ENCODE measurements at regions not wholly inside any gene's neighbourhood (a gene's known extent, or its start where the extent isn't known, plus 50 kb on each side); places are given as distances from the start of the nearest gene placed in this dataset.

DNA sequence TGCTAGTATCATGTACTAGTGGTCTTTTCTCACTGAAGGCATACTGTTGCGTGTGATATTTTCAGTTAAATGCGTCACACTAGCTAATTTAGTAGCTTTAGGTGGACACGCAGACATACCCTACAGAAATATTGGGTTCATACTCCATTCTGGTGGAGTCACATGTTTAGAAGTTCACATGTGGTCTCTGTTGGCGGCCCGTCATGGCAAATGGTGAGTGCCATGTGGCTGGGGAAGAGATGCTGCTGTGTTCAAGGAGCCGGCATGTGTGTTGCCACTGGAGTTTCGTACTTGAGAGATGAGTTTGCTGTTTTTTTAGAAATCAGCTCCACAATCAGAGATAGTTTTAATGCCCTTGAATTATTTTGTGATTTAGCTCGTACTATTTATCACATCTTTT lies 454.6 kb downstream of the PCNX1 start:
- TF ChIP-seq, protein P1, sequence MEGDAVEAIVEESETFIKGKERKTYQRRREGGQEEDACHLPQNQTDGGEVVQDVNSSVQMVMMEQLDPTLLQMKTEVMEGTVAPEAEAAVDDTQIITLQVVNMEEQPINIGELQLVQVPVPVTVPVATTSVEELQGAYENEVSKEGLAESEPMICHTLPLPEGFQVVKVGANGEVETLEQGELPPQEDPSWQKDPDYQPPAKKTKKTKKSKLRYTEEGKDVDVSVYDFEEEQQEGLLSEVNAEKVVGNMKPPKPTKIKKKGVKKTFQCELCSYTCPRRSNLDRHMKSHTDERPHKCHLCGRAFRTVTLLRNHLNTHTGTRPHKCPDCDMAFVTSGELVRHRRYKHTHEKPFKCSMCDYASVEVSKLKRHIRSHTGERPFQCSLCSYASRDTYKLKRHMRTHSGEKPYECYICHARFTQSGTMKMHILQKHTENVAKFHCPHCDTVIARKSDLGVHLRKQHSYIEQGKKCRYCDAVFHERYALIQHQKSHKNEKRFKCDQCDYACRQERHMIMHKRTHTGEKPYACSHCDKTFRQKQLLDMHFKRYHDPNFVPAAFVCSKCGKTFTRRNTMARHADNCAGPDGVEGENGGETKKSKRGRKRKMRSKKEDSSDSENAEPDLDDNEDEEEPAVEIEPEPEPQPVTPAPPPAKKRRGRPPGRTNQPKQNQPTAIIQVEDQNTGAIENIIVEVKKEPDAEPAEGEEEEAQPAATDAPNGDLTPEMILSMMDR (conservative IDR thresholded peaks at IDR 0.05; ENCODE audit: low read depth): no peak
- no peak overlapping the region for H3K27ac ChIP-seq
- ChIA-PET POLR2A (ENCODE audit: low non-redundant PET) (no interaction called here), CTCF (no interaction called here)
- no peak for DNase-seq (ENCODE audit: low spot score)

DNA sequence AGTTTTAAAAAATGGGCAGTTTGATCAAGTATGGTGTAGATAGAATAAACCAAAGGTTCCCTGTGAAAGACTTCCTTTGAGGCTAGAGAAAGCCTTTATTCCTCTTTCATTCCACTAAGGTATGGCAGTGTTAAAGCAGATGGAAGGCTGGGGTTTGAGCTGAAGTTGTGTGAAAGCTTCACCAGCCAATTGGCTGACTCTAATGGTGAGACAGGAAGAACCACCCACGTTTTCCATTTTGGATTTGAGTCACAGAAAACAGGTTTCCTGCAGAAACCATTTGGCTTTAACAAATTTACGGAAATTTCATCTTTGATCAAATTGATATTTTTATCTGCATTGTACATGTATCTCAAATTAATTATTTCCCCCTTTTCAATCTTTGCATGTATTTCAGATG lies 455.0 kb downstream of the PCNX1 start:
- CTCF ChIA-PET: no interaction called here
- no peak for DNase-seq (ENCODE audit: low spot score)
- TF ChIP-seq, protein P1 (conservative IDR thresholded peaks at IDR 0.05; ENCODE audit: low read depth): no peak
- H3K27ac ChIP-seq: no peak overlapping the region
- POLR2A ChIA-PET (ENCODE audit: low non-redundant PET): no interaction called here

DNA sequence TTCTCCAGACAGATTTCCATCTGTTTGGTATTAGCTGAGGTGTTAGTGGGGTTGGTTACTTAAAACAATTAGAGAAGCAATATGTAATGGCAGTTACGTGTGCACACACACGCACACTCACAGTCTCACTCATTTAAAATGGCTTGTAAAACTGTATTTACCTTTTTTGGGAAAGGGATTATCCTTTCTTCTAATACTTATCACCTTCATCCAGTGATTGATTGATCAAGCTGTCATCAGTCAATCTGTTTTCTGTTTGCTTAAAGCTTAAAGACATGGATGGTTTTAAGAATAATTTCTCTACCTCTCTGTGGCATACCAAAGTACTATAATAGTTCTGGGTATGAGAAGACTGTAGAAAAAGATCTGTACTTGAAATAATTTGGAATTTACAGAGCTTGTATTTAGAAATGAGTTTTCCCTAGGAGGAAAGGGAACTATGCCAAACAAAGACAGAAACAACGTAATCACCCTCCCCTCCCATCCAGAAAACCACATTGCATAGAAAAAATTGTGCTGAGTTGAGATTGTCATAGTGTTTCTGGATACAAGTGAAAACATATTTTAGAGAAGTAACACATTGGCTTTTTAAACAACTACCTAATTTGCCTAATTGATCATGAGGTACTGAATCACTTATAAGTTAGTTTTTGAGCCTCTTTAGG lies 455.8 kb downstream of the PCNX1 start:
- CTCF ChIA-PET: no interaction called here
- no peak for DNase-seq (ENCODE audit: low spot score)
- no peak overlapping the region for H3K27ac ChIP-seq

DNA sequence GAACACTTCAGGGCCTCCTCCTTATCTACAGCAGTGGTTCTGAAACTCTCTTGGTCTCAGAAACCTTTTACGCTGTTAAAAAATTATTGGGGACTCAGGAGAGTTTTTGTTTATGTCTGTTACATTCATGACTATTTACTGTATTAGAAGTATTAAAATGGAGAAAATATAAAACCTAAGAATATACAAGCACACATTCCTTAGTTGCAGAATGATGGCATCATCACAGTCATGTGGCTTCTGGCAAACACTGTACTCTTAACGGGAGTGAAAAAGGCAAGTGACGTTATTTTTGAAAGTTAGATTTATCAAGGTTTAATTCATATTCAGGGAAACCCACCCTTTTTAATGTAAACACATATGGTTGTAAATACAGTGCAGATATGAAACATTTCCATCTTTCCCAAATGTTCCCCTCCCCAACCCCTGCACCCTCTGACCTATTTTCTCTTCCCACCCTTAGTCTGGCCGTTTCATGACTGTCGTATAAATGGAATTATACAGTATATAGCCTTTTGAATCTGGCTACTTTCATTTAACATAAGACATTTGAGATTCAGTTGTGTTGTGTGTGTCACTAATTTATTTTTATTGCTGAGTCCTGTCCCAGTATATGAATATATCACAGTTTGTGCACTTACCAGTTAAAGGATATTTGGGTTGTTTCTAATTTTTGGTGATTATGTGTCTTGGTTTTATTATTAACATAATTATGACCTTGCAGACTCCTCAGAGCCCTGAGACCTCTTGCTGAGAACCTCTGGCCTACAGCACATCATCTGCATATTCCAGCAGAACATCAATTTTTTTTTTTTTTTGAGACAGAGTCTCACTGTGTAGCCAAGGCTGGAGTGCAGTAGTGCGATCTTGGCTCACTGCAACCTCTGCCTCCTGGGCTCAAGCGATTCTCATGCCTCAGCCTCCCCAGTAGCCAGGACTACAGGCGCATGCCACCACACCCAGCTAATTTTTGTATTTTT lies 457.0 kb downstream of the PCNX1 start:
- POLR2A ChIA-PET (ENCODE audit: low non-redundant PET): no interaction called here
- DNase-seq (ENCODE audit: low spot score): no peak
- TF ChIP-seq, protein P1 (conservative IDR thresholded peaks at IDR 0.05; ENCODE audit: low read depth): no peak
- H3K27ac ChIP-seq: no peak overlapping the region
- CTCF ChIA-PET: no interaction called here

More for the DNA sequence above, 455.8 kb downstream of the PCNX1 start:
- POLR2A ChIA-PET (ENCODE audit: low non-redundant PET): no interaction called here
- TF ChIP-seq, protein P1 (conservative IDR thresholded peaks at IDR 0.05; ENCODE audit: low read depth): no peak

- POLR2A ChIA-PET (ENCODE audit: low non-redundant PET): no interaction called here
- DNase-seq (ENCODE audit: low spot score): no peak
- CTCF ChIA-PET: no interaction called here
- no peak overlapping the region for H3K27ac ChIP-seq
- TF ChIP-seq, protein P1 (conservative IDR thresholded peaks at IDR 0.05; ENCODE audit: low read depth): no peak
These were observed 458.1 kb downstream of the PCNX1 start for GRCh38 chr14:71365361-71365760.

DNA sequence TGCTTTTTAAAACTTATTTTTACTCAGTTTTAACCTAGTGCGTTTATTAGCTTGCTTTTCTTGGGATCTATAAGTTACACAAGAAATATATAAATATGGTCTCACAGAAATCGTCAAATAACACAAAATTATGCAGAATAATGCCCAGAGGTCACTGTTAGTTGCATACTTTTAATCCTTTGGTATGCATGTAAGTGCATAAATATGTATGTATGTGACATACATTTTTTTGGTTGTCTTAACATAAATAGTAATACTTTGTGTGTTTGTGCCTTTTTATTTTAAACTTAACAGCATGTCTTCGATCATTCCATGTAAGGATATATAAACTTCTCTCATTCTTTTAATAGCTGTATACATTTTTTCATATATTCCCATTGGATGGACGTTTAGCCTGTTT lies 459.6 kb downstream of the PCNX1 start:
- TF ChIP-seq, protein P1 (conservative IDR thresholded peaks at IDR 0.05; ENCODE audit: low read depth): no peak
- no peak overlapping the region for H3K27ac ChIP-seq
- no peak for DNase-seq (ENCODE audit: low spot score)
- ChIA-PET POLR2A (ENCODE audit: low non-redundant PET) (no interaction called here), CTCF (interaction anchor here (0.6 to 0.7 kb wide), 2 partner anchors 205 to 361 kb away, joined by 5 to 10 read pairs; no protein-coding TSS in a partner anchor)
